NOMO-1 treated with dmso at 0.1 percent for 144 hours (cell line): ENCODE measurements at regions not wholly inside any gene's neighbourhood (a gene's known extent, or its start where the extent isn't known, plus 50 kb on each side); places are given as distances from the start of the nearest gene placed in this dataset.
"Not testable (repeated sequence)": the region's sequence is repeated elsewhere in the genome, so short reads cannot be mapped to it uniquely, and the experiment has no call there.

Source experiments
- DNase-seq: peaks from one replicate; lab custom pipeline; 2025; ENCODE audit not compliant: unreplicated experiment; lab: John Stamatoyannopoulos, UW

DNA sequence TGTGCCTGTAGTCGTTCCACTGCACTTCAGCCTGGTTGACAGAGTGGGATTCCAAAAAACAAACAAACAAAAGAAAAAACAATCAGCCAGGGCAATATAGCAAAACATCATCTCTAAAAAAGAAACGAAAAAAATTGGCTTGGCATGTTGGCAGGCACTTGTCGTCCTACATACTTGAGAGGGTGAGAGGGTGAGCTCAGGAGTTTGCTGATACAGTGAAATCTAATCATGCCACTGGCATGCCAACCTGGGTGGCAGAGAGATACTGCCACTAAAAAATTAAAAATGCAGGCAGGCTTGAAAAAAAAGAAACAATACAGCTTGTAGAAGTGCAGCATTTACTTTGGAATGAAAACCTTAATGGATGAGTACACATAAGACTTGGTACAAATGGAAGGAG lies 282.9 kb upstream of the RGPD4 start:
- DNase-seq: no peak

DNA sequence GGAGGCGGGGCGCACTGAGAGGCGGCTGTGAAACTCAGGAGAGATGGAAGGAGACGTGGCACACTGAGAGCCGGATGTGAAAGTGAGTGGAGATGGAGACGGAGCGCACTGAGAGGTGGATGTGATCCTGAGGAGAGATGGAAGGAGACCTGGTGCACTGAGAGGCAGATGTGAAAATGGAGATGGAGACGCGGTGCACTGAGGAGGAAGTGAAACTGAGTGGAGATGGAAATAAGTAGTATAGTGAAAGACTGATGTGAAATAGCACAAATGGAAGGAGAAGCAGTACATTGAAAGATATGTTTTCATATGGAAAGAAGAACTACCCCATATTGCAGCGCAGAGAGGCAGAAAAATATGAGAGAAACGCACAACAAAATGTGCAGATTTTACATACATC lies 281.6 kb upstream of the RGPD4 start:
- peak; percentile 0 for DNase-seq

DNA sequence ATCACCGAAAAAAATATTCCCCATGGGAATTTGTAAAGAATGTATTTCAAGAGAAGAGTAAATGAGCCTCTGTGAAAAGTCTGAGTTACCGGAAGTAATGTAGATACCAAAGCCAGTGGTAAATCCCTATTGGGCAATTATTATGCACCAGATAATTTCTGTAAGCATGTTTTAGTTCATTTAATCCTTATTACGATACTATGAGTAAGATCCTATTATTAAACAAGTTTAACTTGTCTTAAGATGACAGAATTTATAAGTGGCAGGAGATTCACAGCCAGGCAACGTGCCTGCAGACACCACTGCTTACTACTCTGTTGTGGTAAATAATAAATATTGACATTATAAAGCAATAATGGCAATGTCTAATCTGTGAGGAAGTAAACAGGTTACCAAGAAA lies 280.8 kb upstream of the RGPD4 start:
- no peak for DNase-seq

DNA sequence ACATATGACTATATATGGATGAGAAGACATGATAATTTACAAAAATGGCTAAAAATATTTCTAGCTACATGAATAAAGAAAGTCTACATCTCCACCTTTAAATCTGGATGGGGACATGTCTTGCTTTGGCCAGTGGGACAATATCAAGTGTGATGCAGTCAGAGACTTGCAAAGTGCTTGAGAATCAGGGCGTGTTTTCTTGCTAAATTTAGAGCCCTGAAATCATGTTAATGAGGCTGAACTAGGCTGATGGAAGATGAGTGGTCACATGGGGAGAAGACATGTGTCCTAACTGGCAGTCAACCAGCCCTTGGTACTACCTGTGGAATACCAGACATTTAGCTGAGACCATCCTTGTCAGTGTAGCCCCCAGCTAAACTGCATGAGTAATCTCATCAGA lies 278.5 kb upstream of the RGPD4 start:
- no peak for DNase-seq

DNA sequence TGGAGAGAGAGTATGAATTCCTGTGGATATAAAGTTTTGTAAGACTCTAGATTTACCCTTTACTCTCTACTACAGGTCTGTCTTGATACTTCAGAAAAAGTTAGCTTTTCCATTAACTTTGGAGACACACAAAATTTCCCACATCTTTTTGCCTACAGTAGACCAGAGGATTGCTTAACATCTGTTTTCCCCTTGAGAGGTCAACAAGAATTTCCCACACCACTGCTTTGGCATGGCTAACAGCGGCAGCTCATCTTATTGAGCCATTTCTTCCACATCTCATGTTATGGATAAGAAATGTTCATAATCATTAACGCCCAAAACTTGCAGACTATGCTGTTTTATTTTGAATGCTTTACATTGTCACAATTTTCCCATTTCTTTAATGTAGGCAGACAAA lies 273.6 kb upstream of the RGPD4 start:
- DNase-seq: no peak

DNA sequence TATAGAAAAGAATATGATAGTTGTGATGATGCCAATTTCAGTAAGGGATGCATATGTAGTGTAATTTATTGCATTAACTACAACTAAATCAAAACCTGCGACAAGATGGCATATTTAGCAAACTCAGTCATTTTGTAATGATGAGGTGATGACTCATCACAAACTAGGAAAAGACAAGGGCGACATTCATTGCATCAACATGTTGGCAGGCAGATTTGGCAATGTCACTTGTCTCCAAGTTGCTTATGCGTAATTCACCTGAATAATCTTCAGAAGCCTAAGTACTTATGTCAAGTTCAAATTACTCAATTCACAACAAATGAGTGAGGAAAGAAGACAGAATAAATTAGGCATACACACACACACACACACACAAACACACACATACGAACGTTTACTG lies 273.2 kb upstream of the RGPD4 start:
- DNase-seq: no peak

DNA sequence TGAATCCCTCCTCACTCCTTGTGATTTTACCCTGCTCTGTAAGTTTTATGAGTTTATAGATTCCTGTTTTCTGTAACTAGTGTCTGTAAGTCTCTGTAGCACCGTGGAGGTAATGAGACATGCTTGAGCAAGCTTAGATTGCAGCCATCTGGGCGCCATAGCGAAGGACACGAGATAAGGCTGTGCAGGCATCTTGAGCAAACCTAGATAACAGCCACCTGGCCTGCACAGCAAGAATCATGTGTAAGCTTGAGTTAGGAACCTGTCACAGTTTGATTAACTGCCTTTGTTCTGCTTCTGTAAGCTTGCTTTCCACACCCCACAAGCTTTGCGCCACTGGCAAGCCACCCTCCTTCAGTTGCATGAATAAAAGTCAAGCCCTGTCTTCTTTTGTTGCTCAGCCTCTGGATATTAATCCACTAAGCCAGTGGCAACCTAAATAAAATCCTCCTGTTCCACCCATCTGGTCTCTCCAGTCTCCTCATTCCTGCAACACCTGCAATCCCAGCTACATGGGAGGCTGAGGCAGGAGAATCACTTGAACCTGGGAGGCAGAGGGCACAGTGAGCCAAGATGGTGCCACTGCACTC lies 270.6 kb upstream of the RGPD4 start:
- no peak for DNase-seq

DNA sequence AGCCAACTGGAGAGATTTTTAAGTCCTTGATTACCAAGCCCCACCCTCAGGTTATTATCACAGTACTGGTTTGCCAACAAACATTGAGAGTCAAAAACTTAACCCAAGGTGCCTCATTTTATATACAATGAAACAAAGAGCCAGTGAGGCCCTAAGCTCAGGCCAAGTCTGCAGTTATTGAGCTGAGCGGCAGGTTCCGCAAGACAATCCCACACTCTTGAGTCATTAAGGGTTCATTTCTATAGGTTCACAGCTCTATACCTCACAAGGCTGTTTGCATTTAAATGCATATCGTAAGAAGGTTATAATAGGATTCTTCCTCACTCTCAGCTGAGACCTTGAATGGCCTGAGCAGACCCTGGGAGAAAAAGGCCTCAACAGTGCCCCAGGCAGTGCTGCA lies 268.4 kb upstream of the RGPD4 start:
- no peak for DNase-seq

DNA sequence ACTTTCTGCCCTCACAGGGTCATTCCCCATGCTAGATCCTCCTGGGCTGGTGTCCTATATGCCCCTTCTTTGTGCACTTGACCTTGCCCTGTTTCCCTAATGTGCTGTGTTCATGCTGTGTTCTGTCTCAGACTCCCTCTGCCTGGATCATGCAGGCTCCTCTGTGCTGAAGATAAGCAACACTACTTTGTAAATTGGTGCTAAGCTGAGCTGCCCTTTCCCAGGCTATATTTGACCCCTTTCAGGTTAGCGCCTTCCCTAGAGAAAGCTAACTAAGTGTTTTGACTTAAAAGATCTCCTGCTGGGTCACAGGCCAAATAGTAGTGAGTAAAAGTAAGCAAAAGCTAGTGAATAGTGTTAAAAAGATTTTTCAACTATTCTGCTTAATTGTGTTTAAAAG lies 257.2 kb upstream of the RGPD4 start:
- DNase-seq: no peak

DNA sequence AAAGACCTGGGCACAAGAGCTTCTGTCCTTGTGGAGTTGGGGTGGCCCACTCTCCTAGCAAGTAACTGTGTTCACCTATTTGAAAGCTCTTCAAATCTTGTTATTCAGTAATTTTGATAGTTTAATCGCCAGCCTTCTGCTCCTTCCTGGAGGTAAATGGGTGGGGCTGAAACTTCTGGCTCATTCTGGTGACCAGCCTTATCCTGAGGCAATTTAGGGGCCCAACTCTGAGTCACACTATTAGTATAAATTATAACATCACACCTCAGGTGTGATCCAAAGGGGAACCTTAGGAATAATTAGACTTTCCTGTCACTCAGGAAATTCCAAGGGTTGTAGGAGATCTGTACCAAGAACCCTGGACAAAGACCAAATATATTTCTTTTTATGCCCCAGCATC lies 255.8 kb upstream of the RGPD4 start:
- DNase-seq: no peak

DNA sequence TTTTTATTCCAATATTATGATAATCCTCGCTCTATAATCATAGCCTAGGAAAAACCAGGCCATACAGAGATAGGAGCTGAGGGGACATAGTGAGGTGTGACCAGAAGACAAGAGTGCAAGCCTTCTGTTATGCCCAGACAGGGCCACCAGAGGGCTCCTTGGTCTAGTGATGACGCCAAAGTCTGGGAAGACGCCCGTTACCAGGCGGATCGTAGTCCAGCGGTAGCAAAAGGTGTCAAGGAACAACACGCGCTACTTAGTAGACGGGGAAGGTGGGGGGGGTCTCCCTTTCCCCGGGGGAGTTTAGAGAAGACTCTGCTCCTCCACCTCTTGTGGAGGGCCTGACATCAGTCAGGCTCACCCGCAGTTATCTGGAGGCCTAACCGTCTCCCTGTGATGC lies 253.8 kb upstream of the RGPD4 start:
- not testable (repeated sequence) for DNase-seq

DNA sequence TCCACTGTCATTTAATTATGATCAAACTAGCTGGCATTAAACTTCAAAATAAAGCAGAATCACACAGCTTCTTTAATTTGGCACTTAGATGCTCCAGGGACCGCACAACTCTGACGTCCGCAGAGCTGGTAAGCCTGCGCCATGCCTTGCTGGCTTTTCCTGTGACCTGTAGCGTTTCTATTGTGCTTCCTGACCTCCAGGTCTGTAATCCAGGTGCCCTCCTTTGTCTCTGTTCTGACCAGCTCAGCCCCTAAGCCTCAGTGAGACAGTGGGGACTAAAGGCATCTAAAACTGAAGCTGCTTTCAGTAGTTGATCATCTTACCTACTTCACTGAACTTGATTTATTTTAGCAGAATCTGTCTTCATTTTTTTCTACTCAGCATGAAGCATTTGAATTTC lies 249.7 kb upstream of the RGPD4 start:
- no peak for DNase-seq

DNA sequence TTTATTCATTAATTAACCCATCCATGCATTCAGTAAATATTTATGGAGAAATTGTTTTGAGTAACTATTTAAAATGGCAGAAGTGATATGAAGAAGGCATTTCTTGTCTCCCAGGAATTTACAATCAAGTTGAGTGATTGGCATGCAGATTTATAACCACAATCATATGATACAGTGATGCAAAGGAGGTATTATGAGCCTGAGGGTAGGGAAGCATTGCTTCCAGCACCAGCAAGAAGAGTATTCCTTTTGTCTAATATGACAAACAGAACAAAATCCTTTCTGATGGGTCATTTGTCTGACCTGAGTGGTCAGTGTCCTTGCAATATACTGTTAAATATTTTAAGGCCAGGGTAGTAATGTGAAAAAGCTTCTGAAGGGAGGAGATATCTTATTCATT lies 244.2 kb upstream of the RGPD4 start:
- DNase-seq: no peak

DNA sequence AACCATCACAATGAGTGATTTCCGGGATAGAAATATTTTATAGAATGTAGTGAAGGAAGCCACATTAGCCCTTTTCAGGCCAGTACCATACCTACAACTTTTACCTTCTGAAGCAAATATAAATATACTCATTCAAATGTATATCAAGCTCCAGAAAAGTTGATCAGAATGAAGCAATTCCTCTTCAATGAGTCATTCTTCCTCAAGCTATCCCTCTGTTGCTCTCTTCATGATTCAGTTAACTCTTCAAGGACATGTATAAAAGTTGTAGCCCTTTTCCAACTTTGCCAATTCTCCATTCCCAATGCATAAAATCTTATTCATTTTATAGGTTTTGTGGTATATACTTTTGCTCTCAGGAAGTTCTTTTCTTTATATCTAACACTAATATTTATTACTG lies 242.1 kb upstream of the RGPD4 start:
- DNase-seq: no peak

DNA sequence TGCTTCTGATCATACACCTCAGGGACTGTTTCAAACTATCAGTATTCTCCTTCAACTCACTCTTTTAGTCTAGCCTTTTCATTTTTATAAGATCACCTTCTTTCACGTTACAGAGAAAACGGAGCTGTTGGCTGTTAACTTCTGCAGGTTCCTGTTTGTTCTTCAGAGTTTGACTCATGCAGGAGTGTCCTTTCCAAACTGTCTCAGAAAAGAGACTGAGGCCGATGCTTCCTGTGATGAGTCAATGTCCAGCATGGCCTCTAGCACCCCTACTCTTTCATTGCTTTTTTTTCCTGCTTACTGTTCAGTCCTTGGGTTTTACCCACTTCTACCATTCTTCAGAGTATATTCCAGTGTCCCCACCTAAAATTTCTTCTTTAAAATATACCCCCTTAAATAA lies 240.8 kb upstream of the RGPD4 start:
- DNase-seq: no peak

DNA sequence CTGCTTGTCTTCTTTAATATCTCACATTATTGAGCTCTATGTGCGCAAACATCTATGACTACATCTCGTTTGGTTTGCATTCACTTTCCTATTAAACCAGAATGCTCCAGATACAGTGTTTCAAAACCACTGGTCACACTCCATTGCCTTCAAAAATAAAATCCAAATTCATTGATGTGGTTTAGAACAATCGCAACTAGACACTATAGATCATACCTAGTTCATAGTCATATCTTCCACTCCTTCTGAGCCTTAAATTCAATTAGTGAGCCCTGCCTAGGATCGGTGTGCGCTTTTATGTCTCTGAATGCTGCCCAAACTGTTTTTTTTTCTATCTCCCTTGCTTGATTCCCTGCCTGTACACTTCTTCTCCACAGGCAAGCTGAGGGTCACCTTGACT lies 238.5 kb upstream of the RGPD4 start:
- no peak for DNase-seq

DNA sequence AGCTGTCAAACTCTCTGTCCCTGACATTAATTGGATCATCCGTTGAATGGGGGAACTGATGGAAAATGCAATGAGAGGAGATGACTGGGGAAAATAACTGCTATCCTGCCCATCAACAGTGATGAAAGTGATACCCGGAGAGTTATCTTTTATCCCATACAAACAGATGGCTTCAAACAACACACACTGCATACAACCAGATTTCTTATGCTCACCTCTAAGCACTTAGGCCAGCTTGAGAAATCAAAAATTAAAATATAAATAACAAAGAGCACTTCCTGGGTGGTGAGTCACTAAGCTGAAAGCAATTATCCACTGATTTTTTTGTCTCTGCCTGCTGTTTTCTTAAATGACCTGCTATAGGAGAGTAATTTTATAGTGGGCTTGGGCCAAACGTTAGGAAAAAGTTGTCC lies 237.6 kb upstream of the RGPD4 start:
- no peak for DNase-seq

DNA sequence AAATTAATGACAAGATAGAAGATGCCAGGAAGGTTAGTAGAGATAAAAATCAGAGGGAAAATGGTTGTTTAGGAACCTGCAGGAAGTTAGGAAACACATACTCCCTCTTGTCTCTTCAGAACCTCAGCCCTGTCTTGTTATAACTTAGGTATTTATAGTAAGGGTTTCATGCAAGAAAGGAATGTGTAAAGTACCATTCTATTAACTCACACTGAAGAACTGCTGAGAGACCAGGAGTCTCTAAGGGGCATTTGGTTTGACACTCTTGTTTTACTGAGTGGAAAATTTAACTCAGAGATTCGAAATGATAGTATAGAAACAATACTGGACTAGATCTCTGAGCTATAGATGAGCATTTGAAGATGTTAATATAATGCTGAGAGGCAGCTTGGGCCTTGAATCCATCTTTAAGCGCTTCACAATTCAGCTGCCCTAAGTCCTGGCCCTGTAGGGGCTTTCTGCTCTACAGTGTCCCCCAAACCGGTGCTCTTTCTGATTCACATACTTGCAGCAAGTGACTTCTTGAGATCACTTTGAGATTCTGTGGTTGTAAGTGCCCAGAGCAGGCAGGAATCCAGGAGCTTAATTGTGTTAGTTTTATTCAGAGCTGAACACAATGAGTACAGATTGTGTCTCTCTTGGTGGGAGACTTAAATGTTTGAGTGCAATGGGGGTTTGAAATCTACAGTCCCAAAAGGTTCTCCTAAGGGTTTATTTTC lies 235.0 kb upstream of the RGPD4 start:
- no peak for DNase-seq

DNA sequence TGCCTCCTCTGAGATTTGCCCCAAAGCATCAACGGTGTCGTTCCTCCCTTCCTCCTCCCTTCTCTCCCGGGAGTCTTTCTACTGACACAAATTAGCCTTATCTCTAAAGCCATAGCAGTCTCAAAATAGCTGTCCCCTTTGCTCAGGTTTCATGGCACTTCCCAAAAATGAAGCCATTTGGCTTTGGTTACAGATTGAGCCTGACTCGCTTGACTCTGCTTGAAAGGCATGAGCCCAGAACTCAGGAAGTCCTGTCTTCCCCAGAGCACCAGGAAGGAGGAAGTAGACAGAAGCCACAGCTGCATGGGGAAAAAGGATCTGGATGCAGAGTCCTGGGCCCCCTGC lies 234.4 kb upstream of the RGPD4 start:
- no peak for DNase-seq

DNA sequence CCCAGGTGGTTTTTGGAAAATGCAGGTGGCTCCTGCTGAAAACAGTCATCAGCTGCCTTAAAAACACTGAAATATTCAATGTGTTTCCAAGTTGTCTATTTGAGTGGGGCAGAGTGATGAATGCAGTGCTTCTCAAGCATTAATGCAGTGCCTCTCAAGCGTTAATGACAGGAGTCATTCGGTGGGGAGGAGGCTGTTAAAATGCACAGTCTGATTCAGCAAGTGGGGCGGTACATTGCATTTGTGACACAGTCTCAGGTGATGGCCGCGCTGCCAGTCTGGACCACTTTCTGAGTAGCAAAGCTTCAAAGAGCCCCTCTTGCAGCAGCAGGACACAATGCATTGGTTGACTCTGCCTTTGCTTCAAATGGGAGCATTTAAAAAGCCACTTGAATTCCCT lies 231.4 kb upstream of the RGPD4 start:
- DNase-seq: no peak

DNA sequence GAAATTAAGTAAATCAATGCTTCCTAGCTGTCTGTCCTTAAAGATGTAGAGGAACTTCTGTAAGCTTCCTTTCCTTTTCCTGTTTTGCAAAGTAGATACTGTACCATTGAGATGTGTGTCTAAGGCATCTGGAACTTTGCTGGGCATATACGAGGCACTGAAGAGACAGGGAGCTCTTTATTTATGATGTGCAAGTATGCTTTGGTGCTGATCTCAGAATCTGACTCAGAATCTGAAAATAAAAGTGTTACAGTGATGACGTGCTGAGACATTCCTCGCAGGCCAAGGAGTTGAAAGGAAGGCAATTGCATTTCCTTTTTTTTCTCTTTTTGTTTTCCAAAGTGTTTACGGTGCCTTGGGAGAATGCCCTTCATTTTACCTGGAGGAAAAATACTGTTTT lies 230.9 kb upstream of the RGPD4 start:
- DNase-seq: no peak

DNA sequence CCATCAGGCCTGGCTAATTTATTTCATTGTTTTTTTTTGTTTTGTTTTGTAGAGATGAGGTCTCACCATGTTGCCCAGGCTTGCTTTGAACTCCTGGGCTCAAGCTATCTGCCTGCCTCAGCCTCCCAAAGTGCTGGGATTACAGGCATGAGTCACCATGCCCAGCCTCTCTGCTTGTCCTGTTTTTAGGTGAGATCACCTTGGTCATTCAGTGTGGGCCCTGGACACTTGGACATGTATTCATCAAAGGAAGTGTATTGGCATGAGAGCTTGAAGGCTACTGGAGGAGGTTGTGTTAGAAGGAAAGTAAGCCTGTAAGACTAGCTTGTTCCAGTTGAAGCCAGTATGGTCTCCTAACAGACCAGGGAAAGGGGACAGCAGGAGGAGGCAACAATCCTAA lies 229.2 kb upstream of the RGPD4 start:
- DNase-seq: no peak

DNA sequence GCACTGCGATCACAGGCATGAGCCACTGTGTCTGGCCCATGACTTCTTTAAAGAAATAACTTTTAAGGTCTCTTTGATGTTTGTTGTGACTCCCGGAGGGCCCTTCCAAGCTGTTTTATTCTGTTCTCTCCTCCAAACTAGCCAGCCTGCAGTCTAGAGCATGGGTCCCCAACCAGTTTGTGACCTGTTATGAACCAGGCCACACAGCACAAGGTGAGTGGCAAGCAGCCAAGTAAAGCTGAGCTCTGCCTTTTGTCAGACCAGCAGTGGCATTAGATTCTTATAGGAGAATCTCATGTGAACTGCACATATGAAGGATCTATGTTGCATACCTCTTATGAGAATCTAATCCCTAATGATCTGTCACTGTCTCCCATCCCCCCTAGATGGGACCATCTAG lies 223.9 kb upstream of the RGPD4 start:
- DNase-seq: no peak
